Upper lobe of left lung (tissue), 4 donors: ENCODE measurements at regions not wholly inside any gene's neighbourhood (a gene's known extent, or its start where the extent isn't known, plus 50 kb on each side); places are given as distances from the start of the nearest gene placed in this dataset.

ENCODE experiments used
- CTCF ChIP-seq, 6 experiments: fragments of 450-650 bp in 4 of 6; fragments of 200-600 bp in 2 of 6; sonication (generic) in 2 of 6; IDR thresholded peaks; one replicate each; pipeline ENCODE4 v1.5.1; 2016 to 2019; ENCODE audit warnings: antibody characterized with exemption in 6 of 6
- EP300 ChIP-seq, 4 donors: sonication (generic); formaldehyde crosslinking; IDR thresholded peaks; one replicate each; pipeline ENCODE4 v1.5.1; 2017; ENCODE audit warnings: antibody characterized with exemption in 4 of 4, control low read depth in 2 of 4
- POLR2A ChIP-seq, 4 donors: fragments of 450-650 bp; IDR thresholded peaks; one replicate each; pipeline ENCODE4 v1.5.1; 2016 to 2017; ENCODE audit warnings: antibody characterized with exemption in 4 of 4, mild to moderate bottlenecking in 2 of 4
- POLR2AphosphoS5 ChIP-seq, 2 donors: sonication (generic); formaldehyde crosslinking; IDR thresholded peaks; one replicate each; pipeline ENCODE4 v1.5.1; 2017; ENCODE audit warnings: antibody characterized with exemption in 2 of 2

GRCh38 chr4:96974295-96974694 lies 1134.4 kb downstream of the PDHA2 start:
- TF ChIP-seq POLR2A (IDR thresholded peaks at IDR 0.05), result no peak
- TF ChIP-seq CTCF (IDR thresholded peaks at IDR 0.05), result no peak
- TF ChIP-seq EP300 (IDR thresholded peaks at IDR 0.05), result no peak
- TF ChIP-seq POLR2AphosphoS5 (IDR thresholded peaks at IDR 0.05), result no peak
